ENCODE measurements at regions not wholly inside any gene's neighbourhood (a gene's known extent, or its start where the extent isn't known, plus 50 kb on each side); places are given as distances from the start of the nearest gene placed in this dataset.

DNA sequence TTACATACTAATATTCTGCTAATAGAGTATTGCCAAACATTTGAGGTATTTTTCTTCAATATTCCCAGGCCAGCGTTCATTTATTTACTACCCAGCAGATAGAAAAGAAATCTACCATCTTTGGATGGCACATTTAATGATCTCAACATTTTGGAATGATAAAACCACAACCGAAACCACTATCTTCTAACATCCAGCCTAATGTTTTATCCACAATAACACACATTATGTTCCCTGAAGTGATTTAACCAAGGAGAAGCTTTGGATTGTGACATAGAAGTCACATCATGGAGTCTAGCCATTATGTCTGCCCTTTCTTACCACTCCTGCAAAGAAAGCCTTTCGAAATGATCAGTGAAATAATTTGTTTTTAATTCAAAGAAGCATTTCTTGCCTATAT, 497.1 kb upstream of the PLXNA2 start:
- no peak for DNase-seq

DNA sequence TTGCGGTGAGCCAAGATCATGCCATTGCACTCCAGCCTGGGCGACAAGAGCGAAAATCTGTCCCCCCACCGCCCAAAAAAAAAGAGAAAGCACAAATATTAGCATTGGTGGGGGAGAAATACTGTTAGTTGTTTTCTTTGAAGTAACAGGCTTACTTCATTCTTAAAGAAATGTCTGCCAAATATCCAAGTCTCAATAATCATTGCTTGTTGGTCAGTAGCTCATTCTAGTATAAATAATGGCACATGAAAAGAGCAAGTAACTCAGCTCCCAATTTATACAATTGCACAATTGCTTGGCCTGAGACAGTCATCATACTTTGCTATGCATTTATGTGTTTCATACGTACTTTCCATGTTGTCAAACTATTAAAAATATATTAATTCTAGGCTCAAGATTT, 499.2 kb upstream of the PLXNA2 start:
- DNase-seq: no peak

DNA sequence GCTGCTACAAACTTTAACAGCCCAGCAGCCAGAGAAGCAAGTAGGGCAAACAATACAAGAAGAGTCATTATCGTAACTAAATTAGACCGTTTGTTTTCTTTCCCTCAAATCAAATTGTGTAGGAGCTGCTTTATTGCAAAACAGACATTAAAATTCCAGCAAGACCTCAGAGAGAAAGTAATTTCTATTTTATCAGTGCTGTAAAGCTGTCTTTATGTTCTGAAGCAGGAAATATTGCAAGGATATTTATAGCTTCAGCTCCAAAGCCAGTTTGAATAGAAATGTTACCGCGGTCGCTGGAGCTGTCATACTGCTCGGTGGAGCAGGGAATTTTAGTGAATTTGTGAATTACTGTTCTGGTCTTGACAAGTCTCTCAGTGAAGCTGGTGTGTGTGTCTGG, 503.8 kb upstream of the PLXNA2 start:
- DNase-seq: no peak

DNA sequence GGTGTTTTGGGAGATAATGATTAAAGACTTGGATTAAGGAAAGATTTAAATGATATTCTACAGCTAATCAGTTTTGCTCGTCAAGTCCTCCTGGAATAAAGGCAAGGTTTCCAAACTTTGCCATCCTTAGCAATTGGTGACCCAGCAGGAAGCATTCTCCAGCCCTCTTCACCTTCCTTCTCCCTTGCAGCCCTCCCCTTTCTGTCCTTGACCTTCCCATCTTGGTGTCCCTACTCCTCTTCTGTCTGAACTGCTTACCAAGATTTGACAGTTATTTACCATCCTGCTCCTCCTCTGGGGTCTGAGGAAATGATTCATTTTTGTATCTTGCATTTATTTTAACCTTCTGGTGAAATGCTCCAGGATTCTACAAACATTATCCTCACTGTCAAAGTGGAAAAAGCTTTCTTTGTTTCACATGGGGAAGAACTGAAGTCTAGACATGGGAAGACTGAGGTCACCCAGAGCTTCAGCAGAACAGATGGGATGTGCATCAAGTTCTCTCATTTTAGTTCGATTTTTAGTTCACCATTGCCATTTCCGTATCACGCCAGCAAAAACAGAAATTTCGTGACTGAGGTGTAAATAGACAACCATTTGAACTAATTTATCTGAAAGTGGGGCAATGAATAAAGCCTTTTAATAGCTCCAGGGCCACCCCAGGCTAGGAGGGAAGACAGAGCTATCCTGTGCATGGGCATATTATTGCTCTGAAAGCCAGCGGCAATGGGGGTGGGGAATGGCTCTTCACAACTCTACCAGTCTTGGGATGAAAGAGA, 504.4 kb upstream of the PLXNA2 start:
- no peak for DNase-seq

DNA sequence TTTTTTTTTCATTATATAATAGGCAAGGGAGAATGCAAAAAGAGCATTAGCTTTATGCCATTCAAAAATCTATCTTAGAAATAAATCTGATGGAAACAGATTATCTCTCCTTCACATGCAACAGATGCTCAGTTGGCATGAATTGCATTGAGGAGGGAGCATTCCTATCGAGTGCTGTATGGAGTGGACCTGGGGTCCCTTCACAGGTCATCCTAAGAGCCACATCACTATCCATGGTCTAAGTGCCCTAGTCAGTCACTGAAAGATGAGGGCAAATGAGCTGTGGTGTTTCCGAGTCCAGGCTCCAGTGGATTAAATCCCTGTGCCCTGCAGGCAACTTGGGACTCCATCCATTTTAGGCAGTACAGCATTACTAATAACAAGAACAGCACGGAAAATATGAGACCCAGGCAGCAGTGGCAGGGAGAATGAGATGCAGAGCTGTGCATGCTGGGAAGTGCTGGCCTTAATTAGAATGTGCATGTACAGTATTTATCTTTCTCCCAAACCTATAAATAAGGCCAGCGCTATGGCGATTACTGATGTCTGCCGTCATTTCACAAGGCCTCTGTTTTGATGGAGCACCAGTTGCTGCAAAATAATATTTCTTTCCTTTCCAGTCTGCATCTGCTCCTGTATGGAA, 512.3 kb upstream of the PLXNA2 start:
- no peak for DNase-seq

DNA sequence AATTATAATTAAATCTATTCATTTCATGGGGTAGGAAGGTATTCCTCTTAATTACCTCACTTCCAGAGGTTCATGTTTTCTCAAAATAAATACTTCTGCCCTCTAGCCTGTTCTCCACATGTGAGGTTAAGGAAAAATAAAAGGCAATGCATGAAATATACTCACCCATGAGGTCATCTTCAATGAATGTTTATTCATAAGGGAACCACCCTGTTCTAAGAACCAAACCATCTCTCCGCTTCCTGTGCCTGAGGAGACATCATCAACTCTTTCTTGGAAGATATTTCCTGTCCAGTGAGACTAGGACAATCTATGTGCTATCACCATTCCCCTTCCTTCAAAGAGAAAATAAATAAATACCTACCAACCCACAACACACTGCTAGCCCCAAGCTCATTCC, 513.7 kb upstream of the PLXNA2 start:
- no peak for DNase-seq

DNA sequence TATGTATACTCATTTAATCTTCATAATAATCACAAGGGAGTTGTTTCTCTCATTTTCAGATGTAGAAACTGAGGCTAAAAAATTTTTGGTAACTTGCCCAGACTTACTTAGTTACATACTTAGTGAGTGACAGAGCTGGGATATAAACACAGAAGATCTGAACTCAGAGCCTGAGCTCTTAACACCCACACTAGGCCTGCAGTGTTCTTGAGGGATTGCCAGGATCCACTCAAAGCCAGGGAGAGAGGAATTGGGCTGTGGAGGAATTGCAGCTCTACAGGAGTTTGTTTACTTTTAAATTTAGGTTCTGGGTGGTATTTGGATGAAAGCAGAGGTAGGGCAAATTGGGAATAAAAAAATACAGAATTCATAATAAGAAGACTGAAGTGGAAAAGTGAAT, 515.1 kb upstream of the PLXNA2 start:
- no peak for DNase-seq

DNA sequence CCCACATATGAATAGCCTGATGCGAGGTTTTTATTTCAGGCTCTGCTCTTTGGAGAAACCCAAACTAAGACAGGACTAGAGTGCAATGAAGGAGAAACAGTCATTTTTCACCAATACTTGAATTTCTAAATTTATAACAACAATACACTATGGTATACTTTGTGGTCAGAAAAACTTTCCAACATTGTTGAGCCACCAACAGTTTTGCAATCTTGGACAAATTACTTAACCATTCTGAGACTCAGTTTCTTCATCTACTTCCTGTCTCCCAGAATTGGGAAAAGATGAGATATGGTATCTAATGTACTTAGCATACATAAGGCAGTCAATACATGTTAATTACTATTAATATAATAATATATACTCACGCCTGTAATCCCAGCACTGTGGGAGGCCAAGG, 519.8 kb upstream of the PLXNA2 start:
- DNase-seq: no peak

DNA sequence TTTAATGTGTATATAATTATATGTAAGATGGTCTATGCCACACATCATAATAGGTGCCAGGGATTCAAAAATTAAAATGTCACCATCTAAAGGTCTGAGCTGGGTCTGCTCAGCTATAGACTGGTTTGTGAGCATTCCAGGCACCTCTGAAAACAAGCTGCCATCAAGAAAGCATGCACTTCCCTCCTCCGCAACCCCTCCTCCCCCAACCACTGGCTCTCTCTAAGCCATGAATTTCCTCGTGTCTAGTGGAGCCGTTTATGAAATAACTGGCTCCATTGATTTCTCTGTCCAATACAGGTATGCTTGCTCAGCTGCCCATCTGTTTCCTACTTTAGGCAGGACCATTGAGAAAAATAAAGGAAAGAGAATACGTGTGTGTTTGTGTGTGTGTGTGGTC, 522.6 kb upstream of the PLXNA2 start:
- no peak for DNase-seq

DNA sequence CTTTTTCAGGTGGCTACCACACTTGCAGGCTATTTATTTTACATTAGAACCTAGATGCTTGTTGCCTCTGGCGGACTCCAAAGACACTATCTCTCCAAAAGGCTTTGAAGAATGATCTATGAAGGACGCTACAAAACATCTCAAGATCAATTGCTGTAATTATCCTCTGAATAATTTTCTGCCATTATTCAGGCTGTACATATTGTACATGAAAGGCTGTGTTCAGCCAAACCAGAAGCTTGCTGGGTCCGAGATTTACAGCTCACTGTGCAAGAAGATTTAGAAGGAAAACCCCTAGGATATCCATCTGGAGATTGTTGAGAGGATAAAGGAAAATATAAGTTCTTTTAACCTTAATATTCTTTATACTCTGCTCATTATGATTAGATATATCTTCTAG, 523.6 kb upstream of the PLXNA2 start:
- no peak for DNase-seq

DNA sequence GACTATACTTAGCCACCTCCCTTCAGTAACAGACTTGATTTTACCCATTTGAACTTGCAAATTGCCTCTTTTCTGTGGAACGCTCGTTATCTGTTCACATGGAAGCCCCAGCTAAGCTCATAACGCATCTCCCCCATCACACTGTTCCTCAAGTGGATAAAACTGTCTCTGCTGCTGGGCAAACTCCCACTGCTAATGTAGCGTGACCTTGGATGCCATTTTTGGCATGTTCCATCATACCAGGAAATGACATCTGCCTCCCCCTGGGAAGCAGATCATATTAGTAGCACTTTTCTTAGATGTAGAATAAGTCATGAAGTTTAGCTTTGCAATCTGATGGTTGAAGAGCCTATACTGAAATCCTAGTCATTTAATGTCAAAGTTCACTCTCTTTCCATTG, 528.7 kb upstream of the PLXNA2 start:
- no peak for DNase-seq

DNA sequence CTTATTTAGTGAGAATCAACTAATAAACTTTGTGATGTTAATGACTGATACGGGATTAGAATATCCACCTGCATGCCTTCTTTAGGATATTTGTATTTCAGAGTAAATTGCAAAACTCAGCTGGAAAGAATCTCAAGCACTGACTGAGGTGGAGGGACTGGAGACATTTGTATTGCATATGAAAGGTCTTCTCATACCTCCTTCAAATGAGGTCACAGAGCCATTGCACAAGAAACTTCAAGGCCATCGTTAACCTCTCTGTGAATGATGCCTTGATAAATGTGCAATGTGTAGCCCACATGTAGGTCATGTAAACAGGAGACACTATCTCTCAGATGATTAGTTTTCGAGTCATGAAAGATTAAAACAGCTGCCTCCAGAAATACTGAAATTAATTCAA, 531.7 kb upstream of the PLXNA2 start:
- DNase-seq: no peak

DNA sequence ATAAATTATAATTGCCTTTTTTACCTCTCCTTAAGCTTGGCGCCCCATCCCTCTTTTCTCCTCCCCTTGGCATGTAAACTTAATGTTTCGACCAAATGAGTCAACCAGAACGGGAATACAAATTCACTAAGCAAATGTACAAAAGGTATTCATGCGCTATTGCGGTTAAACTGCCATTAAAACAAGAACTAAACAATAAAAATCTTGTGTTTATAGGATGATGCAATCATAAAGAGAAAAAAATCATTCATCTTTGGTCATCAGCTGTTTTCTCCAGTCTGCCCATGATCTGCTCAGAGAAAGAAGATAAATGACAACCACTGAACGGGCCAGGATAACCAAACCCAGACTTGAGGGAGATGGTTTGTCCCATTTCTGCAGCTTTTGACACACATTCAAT, 534.2 kb upstream of the PLXNA2 start:
- no peak for DNase-seq

DNA sequence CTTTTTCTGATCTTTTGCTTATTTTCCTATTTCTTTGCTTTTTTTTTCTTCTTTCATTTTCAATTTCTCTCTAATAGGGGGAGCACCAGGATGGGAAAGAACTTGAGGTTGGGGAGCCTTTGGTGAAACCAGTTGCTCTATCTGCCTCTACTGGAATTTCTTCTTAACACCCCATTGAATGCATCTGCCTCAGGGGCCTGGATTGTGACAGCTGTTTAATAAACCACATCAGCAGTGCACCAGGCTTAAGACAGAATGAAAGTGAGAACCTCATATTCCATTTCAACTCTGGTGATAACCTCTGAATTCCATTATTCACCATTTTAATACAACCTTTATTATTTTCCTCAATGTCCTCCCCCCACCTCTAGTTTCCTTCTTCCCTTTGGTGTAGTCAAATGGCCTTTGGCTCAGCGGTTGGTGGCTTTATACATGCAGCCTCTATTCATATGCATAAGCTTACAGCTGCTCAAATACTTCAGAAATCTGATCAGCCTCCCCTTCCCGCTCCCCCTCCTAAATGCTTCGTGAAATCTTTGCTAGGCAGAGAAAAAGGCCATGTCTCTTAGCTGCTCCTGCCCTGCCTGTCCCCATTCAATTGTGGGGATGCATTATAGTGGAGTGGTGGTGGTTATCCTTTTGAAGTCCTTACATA, 537.3 kb upstream of the PLXNA2 start:
- no peak for DNase-seq

DNA sequence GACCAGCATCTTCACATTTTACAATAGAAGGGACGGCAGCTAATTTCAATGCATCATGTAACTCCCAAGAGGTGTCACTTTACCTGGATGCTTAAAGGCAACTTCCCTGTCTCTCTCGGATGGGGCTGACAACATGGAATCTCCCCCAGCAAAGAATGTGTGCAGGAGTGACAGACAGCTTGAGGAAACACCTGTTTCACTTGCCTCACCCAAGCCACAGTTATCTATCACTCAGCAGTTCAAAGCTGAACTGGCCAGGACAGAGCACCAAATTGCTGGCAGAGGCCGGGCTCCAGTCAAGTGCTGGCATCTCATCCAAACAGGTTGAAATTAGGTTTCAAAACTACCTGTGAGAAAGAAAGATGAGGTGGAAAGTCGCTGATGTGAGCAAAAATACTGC, 538.0 kb upstream of the PLXNA2 start:
- no peak for DNase-seq

DNA sequence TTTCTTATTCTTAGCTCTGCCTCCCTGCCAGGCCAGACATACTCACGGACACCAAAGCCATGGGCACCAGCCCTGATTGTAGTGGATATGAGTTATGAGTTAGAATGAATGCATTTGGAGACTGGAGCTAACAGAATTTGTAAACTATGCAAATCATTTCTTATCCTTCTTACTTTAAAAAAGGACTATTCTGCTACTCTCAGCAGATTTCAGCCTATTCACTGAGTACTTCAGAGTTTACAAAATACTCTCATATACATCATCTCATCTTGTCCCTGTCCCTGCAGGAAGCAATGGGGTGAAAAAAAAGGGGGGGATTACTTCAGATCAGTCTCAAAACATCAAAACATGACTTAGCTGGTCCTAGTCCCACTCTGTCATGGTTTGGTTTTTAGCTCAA, 541.4 kb upstream of the PLXNA2 start:
- DNase-seq: no peak

DNA sequence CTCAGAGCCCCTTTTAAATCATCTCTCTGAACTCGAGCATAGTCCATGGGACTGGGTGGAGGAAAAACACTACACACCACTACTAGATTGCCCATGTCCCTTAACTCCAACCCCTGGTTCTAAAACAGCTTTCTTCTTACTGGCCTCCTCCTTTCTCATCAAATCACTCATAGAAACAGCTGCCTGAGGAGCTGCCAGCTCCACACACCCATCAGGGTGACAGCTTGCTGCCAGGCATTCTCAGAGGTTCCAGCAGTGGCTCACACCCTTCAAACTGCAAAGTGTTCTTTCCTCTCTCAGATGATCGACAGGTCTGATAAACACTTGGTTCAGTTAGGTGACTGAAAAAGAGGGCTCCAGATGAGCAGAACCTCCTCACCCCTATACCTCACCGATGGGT, 543.0 kb upstream of the PLXNA2 start:
- DNase-seq: no peak

DNA sequence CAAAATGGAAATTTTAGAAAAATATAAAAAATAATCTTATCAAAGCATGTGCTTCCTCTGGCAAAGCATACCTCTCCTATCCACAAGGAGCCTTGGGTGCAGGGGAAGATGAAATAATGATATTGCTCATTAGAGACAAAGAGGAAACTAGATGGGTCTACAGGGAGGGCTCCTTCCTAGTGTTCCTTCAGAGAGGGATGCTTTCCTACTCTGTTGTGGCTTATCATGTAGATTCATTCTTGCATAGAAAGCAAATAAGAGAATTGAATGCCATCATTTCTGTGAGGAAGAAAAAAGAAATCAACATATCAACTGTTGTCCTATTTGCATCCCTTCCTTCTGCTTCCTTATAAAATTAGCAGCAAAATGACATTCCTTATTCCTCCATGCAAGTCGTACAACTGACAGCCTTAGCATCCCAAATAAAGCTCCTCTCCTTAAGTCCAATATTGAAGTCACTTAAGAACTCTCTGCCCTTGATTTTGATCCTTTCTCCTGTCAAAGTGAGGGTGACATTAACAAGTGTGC, 543.9 kb upstream of the PLXNA2 start:
- DNase-seq: no peak

DNA sequence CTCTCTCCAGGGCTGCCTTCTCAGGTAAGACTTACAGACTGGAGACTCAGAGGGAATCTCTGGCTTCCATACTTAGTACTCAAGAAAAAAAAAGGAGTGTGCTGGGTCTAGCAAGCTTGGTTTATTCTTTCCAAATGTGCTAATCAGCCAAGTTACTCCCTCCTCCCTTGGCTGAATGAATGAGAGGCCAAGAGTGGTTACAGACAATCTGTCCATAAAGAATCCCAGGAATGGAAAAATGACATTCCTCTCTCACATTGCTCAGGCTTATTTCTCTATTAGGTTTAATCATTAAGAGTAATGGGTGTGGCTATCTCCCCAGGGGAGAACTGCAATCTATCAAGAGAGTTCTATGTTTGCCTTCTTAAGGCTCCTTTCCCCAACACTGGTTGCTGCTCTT, 547.3 kb upstream of the PLXNA2 start:
- no peak for DNase-seq

DNA sequence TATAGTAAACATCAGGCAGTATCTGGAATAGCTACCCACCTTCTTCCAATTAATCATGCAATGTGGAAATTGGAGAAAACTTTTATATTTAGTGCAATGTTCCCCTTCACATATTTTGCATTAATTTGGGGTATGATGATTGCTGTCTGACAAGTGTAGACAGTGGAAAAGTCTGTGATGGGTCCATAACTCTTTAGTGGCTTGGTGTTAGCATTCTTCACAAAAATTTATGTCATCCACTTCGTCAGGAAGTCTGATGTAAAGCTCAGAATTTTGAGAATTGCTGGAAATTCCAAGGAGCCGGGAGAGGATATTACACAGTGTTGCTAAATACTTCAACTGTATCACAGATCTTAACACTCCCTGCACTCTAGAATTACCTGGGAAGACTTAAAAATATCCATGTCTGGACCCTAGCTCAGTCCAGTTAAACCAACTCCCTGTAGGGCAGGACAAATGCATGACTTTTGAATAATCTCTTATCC, 549.7 kb upstream of the PLXNA2 start:
- DNase-seq: no peak

DNA sequence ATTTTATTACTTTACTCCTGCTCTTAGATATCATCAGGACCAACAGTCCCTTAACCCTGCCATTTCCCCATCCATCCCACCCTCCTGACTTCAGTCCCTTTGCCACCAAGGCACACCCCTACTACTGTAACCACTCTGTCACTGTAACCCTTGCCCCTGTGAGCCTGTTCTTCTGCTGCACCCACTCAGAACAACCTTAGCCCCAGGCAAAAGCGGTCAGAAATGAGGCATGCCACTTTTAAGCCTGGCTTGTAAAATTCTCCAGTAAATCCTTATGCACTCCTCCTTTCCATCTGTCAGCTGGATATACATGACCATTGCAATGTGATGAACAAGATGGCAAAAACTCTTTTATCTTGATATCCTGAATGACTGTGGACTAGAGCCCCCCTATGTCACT, 555.0 kb upstream of the PLXNA2 start:
- no peak for DNase-seq

DNA sequence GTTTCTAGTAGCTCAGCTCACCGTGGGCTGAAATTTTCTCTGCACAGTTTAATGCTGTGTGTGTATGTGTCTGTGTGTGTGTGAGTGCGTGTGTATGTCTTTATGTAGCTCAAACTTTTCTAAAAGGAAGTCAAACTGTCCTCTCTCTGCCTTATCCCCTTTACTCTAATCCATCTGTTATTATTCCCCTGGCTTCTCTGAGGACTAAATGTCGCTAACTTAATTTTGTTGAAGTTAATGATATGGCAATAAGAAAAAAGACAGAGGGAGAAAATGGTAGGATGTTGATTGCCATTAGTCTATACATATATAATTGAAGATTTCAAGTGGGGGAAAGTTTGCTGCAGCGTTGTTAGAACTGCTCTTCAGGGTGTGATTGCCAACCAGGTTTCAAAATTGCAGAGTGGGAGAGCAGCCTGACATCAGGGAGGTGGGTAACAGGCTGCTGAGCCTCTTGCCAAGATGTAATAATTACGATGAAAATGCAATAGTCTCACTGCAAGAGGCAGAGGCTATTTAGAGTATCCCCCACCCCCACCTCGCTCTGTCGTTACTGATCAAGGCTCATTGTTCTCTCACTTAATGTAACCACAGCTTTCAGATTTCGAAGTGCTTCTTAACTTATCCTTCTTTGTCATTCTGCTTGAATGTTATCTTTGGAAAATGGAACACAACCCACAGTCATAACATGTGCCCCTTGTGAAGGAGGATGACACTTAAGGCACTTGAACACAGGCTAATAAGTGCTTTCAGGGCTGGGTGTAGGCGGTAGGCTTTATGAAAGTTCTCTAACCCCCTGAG, 559.0 kb upstream of the PLXNA2 start:
- no peak for DNase-seq

DNA sequence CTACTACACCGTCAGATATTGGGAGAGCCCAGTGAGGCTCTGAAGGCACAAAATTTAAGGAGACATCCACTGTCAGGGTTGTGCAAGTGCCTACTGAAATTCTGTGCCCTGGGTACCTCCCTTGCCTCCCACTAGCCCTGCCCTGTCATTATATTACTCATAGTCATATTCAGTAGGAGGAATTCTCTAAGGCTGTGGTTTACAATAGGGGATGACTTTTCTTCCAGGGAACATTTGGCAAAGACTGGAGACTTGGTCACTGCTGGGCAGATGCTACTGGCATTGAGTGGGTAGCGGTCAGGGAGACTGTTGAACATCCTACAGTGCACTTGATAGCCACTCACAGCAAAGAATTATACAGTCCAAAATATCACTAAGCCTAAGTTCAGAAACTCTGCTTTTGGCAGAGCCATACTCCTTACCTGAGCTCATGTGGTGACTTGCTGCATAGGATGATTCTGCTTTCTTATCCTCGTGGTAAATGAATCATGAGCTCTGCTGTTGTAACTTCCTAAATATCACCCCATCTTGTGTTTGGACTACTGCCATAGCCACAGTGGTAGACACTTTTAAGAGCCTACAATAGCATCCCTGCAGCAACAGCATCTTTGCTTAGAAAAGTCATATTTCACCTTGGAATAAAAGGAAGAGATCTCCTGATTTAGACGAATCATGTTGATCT, 563.4 kb upstream of the PLXNA2 start:
- no peak for DNase-seq
